HG02973 (cell line): ENCODE measurements at regions not wholly inside any gene's neighbourhood (a gene's known extent, or its start where the extent isn't known, plus 50 kb on each side); places are given as distances from the start of the nearest gene placed in this dataset.
"Not testable (repeated sequence)": the region's sequence is repeated elsewhere in the genome, so short reads cannot be mapped to it uniquely, and the experiment has no call there.

Experiments
- ATAC-seq: cut with Tn5 transposase; IDR thresholded peaks from one replicate; pipeline ENCODE4 v1.9.1; 2021; ENCODE audit warnings: moderate library complexity; ENCODE audit not compliant: unreplicated experiment

DNA sequence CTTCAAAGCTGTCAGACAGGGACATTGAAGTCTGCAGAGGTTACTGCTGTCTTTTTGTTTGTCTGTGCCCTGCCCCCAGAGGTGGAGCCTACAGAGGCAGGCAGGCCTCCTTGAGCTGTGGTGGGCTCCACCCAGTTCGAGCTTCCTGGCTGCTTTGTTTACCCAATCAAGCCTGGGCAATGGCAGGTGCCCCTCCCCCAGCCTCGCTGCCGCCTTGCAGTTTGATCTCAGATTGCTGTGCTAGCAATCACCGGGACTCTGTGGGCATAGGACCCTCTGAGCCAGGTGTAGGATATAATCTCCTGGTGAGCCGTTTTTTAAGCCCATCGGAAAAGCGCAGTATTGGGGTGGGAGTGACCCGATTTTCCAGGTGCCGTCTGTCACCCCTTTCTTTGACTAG, 586.8 kb downstream of the ARL4A start:
- not testable (repeated sequence) for ATAC-seq

DNA sequence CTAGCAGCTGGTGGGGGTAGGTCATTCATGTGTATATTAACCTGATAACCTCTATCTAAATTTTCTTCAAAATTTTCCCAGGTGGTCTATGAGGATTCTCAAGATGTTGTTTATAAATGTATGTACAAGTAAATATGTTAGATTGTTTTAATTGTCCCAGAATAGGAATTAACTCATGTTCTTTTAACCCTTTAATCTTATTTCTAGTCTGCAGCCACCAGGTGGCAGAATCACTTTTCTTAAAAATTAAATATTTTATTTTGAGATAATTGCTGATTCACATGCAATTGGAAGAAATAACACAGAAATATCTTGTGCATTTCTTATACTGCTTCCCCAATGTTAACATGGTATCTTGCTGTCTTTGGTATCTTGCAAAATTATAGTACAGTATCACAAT, 589.5 kb downstream of the ARL4A start:
- no peak for ATAC-seq

DNA sequence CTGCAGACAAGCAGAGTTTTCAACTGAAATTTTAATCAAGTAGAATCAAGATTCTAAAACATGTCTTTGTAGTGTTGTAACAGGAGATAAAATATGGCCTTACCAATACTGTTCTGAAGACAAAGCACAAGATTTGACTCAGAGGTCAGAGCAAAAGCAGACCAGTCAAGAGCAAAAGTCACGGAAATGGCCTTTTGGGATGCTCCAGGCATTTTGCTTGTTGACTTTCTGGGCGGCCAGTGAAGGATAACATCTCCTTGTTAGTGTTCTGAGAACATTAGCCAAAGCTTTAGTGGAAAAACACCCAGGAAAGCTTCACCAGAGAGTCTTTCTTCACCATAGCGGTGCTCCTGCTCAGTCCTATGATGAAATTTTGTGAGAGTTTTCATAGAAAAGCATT, 590.6 kb downstream of the ARL4A start:
- ATAC-seq, result no peak

DNA sequence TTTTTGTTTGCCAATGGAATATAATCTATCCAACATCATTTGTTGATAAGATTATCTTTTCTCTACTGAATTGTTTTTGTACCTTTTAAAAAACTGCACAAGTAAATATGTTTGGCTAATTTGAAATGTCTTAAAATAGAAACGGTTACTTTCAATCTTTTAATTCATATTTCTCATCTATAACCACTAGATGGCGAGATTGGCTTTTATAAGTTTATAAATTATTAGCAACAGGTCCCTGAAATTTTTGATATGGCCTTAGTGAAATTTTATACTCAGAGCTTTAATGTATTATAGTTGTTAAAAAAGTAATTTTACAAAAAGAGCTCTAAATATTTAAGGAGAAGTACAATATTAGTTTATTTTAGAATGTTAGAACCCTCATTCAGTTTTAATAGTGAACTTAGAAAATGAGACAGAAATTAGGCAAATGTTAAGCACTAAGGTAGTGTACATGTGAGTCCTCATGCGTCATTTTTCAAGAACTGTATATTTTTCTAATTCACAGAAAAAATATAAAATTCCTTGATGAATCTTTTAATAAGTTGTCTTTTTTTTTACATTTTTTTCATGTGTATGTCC, 592.5 kb downstream of the ARL4A start:
- no peak for ATAC-seq

DNA sequence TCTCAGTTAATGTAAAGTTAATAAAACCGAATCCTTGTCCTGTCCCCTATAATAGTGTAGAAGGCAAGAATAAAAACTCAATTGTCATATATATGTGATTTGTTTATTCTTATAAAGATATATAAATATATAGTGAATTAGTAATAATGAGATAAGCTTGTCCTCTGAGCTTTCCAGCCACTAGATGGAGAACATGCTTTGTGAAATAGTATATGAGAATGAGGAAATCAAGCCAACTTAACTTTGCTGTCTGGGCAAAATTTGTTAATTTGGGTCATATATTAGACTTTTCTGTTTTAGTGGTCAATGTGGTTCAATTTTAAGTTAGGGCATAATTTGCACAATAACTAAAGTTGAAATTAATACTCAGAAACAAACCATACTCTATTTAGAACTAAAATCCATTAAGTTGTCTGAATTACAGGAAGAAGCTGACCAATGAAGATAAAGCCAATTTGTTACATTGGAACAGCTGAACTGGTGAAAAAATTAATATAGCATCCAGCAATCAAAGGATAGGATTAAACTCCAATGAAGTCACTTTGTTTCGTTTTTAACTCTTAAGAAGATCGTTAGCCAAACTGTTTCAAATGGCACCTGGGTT, 595.0 kb downstream of the ARL4A start:
- no peak for ATAC-seq

DNA sequence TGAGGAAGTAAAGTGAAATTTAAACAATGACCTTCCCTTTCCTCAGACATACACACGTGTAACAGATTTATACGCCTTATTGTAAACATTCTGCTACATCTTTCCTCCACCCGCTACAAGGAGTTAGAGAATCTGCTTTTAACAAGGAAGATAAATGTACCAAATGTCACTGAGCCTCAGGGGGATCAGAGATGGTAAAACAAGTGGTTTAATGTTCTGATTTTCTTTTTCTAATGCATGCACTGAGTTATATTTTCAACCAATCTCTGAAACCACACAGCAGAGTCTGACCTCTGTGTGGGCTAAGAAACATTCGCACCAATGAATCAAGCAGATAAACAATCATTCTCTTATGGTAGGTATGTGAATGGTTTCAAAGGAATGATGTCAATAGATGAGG, 599.5 kb downstream of the ARL4A start:
- no peak for ATAC-seq

DNA sequence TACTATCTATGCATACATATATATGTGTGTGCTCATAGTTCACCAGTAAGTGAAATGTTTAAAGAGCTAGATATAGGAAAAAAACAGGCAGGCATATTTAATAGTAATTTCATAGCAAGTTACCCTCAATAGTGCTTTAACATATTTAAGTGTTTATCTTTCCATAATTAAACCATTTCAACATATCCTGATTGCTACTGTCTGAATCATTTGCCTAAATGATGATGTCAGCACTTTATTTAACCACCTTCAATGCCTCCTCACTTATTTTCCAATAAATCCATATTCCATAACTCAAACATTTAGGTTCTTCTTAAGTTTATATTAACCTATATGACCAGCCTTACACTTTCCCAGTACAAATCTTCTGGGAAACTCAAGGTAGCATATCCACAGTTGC, 601.1 kb downstream of the ARL4A start:
- no peak for ATAC-seq

DNA sequence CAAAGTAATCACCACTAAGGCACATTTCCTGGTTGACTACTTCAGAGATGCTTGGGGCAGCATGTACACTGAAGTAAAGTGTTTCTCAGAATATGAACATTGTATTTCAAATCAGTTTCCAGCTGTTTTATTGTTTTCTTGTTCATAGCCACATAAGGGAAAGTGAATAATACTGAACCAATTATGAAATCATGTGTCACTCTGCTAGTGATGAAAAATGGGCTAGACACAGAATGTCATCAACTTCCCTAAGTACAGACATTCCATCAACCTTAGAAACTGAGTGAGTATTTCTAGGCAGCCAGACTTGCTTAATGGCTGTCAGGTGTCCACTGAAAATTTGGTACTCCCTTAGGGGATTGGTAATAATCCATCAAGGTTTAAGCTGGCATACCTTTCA, 603.5 kb downstream of the ARL4A start:
- ATAC-seq, result no peak

GRCh38 chr7:13293264-13294002, 606.0 kb downstream of the ARL4A start:
- ATAC-seq, result no peak

GRCh38 chr7:13307040-13307439, 619.6 kb downstream of the ARL4A start:
- ATAC-seq, result no peak

- ATAC-seq, result no peak
These were observed 621.0 kb downstream of the ARL4A start for GRCh38 chr7:13308423-13308822.

- ATAC-seq, result no peak
These were observed 622.1 kb downstream of the ARL4A start for GRCh38 chr7:13309535-13309934.

DNA sequence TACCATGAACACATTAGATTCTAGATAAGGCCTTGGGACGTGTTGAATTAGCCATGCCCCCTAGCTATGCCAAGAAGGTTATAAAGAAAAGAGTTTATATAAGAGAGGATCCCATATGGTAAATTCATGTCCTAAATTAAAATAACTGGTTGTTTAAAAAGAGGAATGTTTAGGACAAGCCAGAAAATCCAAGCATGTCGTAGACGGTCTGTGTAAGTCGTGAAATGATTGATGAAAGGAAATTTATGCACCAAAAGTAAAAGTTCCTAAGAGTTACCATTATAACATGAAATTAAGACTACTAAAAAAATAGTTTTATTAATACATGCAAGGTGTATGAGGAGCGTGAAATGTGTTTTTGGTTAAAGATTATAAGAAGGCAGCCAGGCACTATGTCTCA, 624.9 kb downstream of the ARL4A start:
- ATAC-seq, result no peak

DNA sequence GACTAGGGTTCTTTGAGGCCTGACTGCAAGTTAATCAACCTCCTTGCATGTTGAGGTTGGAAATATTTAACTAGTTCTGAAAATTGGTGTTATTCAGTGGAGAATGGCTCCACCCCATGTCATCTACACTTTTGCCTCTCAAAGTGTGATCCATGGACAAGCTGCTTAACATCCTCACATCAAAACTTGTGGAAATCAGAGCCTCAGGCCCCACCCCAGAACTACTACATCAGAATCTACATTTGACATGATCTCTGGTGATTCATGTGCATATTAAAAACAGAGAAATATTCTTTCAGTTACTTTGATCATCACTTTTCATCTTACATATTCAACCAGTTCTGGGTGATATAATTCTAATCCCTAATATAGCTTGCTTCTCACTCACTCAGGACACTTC, 632.9 kb downstream of the ARL4A start:
- no peak for ATAC-seq

DNA sequence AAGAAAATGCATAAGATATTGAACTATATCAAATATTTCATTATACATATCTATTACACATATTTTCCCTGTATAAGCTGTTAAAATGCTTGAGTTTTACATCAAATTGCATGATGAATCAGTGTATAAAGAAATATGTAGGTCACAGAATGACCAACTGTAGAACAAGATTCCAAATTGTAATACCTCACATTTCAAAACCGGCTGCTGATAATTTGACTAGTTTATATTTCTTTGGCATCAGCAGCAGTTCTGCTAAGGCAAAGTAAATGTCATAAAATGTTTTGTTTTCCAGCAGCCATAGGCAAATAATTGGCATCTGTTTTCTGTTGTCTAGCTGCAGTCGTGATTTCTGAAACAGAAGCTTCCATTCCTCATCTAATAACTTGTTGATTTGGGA, 633.9 kb downstream of the ARL4A start:
- no peak for ATAC-seq

DNA sequence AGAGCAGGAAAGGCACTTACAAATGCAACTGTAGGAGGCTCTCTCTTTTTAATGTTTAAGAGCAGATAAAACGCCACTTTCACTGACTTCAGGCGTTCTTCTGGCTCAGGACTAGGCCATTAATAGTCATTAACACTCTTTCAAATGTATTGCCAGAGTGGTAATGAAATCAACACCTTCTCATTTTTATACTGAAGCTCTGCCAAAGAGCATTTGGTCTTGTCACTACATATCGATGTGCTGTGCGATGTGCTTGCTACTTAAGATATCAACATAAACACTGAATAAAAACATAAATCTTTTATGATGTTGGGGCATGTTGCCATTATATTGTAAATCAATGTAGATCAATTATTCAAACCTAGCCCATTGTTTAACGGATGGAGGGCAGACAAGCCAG, 634.7 kb downstream of the ARL4A start:
- ATAC-seq, result no peak

DNA sequence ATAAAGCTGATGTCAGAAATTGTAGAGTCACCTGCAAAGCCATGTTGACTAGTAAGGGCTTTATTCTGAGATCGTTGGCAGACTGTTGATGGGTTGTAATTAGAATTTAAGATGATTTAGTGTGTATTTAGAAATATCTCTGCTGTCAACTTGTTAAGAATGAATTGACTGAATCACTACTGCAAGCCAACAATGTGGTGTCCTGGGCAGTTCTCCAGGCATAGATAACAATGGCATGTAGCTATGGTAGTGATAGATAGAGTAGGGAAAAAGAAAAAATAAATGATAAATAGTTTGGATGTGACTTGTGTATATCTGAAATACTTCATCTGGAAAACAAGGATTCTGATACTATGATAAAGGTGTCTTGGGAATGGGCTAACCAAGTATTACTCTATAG, 640.2 kb downstream of the ARL4A start:
- no peak for ATAC-seq

DNA sequence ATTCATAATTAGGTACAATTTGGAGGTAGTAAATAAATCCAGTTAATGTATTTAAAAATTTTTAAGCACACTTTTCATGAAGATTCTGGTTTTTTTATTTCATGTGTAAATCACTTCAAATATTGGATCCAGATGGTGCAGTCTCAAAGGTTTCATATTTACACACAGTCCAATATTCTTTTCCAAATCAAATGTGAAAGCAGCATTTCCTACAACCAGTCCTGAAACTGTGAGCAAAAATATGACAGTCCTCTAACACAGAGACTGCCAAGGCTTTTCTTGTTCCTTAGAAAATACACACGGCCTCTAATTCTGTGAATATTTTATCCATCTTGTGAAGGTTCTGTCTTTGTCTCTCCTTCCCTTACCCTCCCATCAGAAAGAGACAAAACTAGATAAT, 645.9 kb downstream of the ARL4A start:
- no peak for ATAC-seq

DNA sequence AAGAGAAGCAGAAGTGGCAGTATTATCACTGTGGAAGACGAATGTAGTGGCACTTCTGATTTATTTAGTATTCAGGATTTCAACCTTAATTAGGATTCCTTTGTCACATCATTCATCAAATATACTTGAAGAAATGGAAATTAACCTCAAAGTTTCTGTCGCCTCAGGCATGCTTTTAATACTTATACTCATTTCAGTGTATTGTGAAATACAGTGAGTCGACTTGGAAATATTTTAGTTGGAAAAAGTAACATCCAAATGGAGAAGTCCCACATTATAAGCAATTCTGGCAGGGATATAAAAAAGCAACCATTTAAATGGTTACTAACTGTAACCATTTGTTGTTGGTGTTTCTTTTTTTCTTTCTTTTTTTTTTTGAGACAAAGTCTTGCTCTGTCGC, 648.8 kb downstream of the ARL4A start:
- ATAC-seq, result no peak

DNA sequence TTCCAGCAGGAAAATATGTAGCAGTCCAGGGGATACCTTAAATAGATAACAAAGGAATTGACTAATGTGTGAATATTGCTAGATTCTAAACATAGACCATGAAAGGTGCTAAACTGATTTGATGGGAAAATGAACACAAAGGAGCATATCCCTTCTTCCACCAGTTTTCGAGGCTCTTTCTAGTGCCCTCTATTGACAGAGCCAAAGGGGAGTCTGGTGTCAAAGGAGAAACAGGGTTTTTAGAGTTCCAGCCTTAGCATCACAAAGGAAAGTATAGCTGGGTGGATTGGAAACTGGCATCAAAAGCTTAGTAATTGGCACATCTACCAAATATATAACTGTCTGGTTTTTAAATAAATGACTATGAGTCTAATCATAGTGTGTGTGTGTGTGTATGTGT, 636.8 kb downstream of the ETV1 start:
- ATAC-seq, result no peak

- ATAC-seq, result no peak
These were observed 629.8 kb downstream of the ETV1 start for GRCh38 chr7:13359656-13360055.

DNA sequence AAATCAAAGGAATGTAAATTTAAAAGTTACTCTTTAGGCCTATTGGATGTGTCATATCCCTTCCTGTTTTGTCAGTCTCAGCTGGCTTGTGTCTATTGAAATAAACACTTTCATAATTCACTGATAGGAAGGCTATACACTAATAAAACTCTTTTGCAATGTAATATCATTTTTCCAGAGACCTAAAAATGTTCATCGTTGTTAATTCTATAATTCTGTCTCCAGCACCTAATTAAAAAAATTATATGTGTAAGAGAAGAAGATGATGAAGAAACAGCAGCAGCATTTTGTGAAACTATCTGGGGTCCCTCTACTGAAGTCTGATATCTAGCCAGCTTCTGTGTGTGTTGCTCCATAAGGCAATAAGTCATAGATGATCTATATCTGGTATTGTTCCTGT, 602.7 kb downstream of the ETV1 start:
- no peak for ATAC-seq

GRCh38 chr7:13407911-13408310, 581.6 kb downstream of the ETV1 start:
- no peak for ATAC-seq
